ENCODE measurements at regions not wholly inside any gene's neighbourhood (a gene's known extent, or its start where the extent isn't known, plus 50 kb on each side); places are given as distances from the start of the nearest gene placed in this dataset.
"Not testable (repeated sequence)": the region's sequence is repeated elsewhere in the genome, so short reads cannot be mapped to it uniquely, and the experiment has no call there.

- no peak overlapping the region for H3K4me2 ChIP-seq (ENCODE audit: low read length)
- H3K36me3 ChIP-seq (ENCODE audit: insufficient read depth, low read length) = no peaks in the 10 kb centered on the region
- no peak overlapping the region for H3K27ac ChIP-seq (ENCODE audit: low read length)
- no peak overlapping the region for H2AFZ ChIP-seq (ENCODE audit: low read depth, low read length)
- H3F3A ChIP-seq (ENCODE audit: insufficient read depth, low read length, poor library complexity, severe bottlenecking) = no peaks in the 10 kb centered on the region
- H3K9me2 ChIP-seq (ENCODE audit: insufficient read depth, low read length) = no peaks in the 10 kb centered on the region
- no peaks in the 10 kb centered on the region for H3K9me3 ChIP-seq (ENCODE audit: low read length)
- no peaks in the 10 kb centered on the region for H3K79me2 ChIP-seq (replicated peaks; ENCODE audit: insufficient read depth, low read length)
- H3K4me3 ChIP-seq (ENCODE audit: low read length) = no peak overlapping the region
- TF ChIP-seq POLR2AphosphoS5 (IDR thresholded peaks at IDR 0.05) (no peak), MXI1 (conservative IDR thresholded peaks at IDR 0.05; ENCODE audit: poor library complexity, severe bottlenecking) (no peak), SMC3 (conservative IDR thresholded peaks at IDR 0.05; ENCODE audit: poor library complexity) (no peak)
- no peaks in the 10 kb centered on the region for H4K20me1 ChIP-seq (ENCODE audit: insufficient read depth)
- no peak overlapping the region for H3K9ac ChIP-seq (ENCODE audit: low read length)
- no peaks in the 10 kb centered on the region for H3K27me3 ChIP-seq (ENCODE audit: insufficient read depth, low read depth, low read length)
These were observed 277.5 kb upstream of the NREP start for GRCh38 chr5:112034421-112034979.

DNA sequence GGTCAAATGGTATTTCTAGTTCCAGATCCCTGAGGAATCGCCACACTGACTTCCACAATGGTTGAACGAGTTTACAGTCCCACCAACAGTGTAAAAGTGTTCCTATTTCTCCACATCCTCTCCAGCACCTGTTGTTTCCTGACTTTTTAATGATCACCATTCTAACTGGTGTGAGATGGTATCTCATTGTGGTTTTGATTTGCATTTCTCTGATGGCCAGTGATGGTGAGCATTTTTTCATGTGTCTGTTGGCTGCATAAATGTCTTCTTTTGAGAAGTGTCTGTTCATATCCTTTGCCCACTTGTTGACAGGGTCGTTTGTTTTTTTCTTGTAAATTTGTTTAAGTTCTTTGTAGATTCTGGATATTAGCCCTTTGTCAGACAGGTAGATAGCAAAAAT lies 269.9 kb upstream of the NREP start:
- not testable (repeated sequence) for H2AFZ ChIP-seq (ENCODE audit: low read depth, low read length); H3K4me3 ChIP-seq (ENCODE audit: low read length); H3K4me2 ChIP-seq (ENCODE audit: low read length); H3K27me3 ChIP-seq (ENCODE audit: insufficient read depth, low read depth, low read length); H3K9me2 ChIP-seq (ENCODE audit: insufficient read depth, low read length); H3K36me3 ChIP-seq (ENCODE audit: insufficient read depth, low read length); H3K9me3 ChIP-seq (ENCODE audit: low read length); H3F3A ChIP-seq (ENCODE audit: insufficient read depth, low read length, poor library complexity, severe bottlenecking); H4K20me1 ChIP-seq (ENCODE audit: insufficient read depth); H3K9ac ChIP-seq (ENCODE audit: low read length); H3K79me2 ChIP-seq (replicated peaks; ENCODE audit: insufficient read depth, low read length); H3K27ac ChIP-seq (ENCODE audit: low read length)

DNA sequence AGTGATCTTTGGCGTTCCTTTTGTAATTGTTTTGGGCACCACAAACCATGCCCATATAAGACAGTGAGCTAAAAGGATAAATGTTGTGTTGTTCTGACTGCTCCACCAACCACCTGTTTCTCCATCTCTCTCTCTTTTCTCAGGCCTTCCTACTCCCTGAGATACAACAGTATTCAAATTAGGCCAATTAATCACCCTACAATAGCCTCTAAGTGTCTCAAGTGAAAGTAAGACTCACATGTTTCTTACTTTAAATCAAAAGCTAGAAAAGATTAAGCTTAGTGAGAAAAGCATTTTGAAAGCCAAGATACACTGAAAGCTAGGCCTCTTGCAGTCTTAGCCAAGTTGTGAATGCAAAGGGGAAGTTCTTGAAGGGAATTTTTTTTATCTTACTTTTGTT lies 268.8 kb upstream of the NREP start:
- H4K20me1 ChIP-seq (ENCODE audit: insufficient read depth) = no peaks in the 10 kb centered on the region

More for the DNA sequence above, 268.8 kb upstream of the NREP start:
- Histone ChIP-seq H3F3A (ENCODE audit: insufficient read depth, low read length, poor library complexity, severe bottlenecking) (no peaks in the 10 kb centered on the region), H3K9me3 (ENCODE audit: low read length) (no peaks in the 10 kb centered on the region), H2AFZ (ENCODE audit: low read depth, low read length) (no peak overlapping the region), H3K9ac (ENCODE audit: low read length) (no peak overlapping the region), H3K4me3 (ENCODE audit: low read length) (no peak overlapping the region), H3K4me2 (ENCODE audit: low read length) (no peak overlapping the region), H3K27ac (ENCODE audit: low read length) (no peak overlapping the region), H3K36me3 (ENCODE audit: insufficient read depth, low read length) (no peaks in the 10 kb centered on the region), H3K9me2 (ENCODE audit: insufficient read depth, low read length) (no peaks in the 10 kb centered on the region), H3K79me2 (replicated peaks; ENCODE audit: insufficient read depth, low read length) (no peaks in the 10 kb centered on the region), H3K27me3 (ENCODE audit: insufficient read depth, low read depth, low read length) (no peaks in the 10 kb centered on the region)
- TF ChIP-seq RAD21 (conservative IDR thresholded peaks at IDR 0.05) = no peak
- no peak for TF ChIP-seq POLR2AphosphoS5 (IDR thresholded peaks at IDR 0.05)
- TF ChIP-seq CTCF (IDR thresholded peaks at IDR 0.05; ENCODE audit: poor library complexity, severe bottlenecking) = no peak
- no peak for TF ChIP-seq REST (IDR thresholded peaks at IDR 0.05; ENCODE audit: borderline replicate concordance)
- no peak for TF ChIP-seq TAF1 (IDR thresholded peaks at IDR 0.05; ENCODE audit: low read depth)
- no peak for TF ChIP-seq SMC3 (conservative IDR thresholded peaks at IDR 0.05; ENCODE audit: poor library complexity)
- TF ChIP-seq EP300 (conservative IDR thresholded peaks at IDR 0.05; ENCODE audit: poor library complexity, severe bottlenecking) = no peak
- TF ChIP-seq MXI1 (conservative IDR thresholded peaks at IDR 0.05; ENCODE audit: poor library complexity, severe bottlenecking) = no peak
- TF ChIP-seq EZH2 (IDR thresholded peaks at IDR 0.05; ENCODE audit: borderline replicate concordance, insufficient read depth, low read length, poor library complexity, severe bottlenecking) = no peak

Measured in neural cell (in vitro differentiated cells).